DOHH2 (cell line): ENCODE measurements at regions not wholly inside any gene's neighbourhood (a gene's known extent, or its start where the extent isn't known, plus 50 kb on each side); places are given as distances from the start of the nearest gene placed in this dataset.
"Not testable (repeated sequence)": the region's sequence is repeated elsewhere in the genome, so short reads cannot be mapped to it uniquely, and the experiment has no call there.

Experiments
- CTCF ChIP-seq: fragments of 200-600 bp; sonication (generic); IDR thresholded peaks from one replicate; pipeline ENCODE4 v1.5.1; 2014; ENCODE audit warnings: antibody characterized with exemption, mild to moderate bottlenecking, low read depth, low read length; ENCODE audit not compliant: poor library complexity, severe bottlenecking
- EZH2phosphoT487 ChIP-seq: fragments of 200-600 bp; sonication (generic); IDR thresholded peaks from 2 replicates; pipeline ENCODE4 v1.6.1; 2017; ENCODE audit warnings: borderline replicate concordance, mild to moderate bottlenecking, antibody characterized with exemption, low read length, moderate library complexity, mixed read lengths

- not testable (repeated sequence) for TF ChIP-seq CTCF, EZH2phosphoT487
Measured at GRCh38 chr16:88227722-88228482, 154.9 kb upstream of the ZNF469 start.
